ENCODE measurements at regions not wholly inside any gene's neighbourhood (a gene's known extent, or its start where the extent isn't known, plus 50 kb on each side); places are given as distances from the start of the nearest gene placed in this dataset.

- no peak for TF ChIP-seq USF2 (IDR thresholded peaks at IDR 0.05; ENCODE audit: borderline replicate concordance, low read depth, low read length)
- no peak for TF ChIP-seq MAX (IDR thresholded peaks at IDR 0.05; ENCODE audit: low read depth)
- TF ChIP-seq, protein P1, sequence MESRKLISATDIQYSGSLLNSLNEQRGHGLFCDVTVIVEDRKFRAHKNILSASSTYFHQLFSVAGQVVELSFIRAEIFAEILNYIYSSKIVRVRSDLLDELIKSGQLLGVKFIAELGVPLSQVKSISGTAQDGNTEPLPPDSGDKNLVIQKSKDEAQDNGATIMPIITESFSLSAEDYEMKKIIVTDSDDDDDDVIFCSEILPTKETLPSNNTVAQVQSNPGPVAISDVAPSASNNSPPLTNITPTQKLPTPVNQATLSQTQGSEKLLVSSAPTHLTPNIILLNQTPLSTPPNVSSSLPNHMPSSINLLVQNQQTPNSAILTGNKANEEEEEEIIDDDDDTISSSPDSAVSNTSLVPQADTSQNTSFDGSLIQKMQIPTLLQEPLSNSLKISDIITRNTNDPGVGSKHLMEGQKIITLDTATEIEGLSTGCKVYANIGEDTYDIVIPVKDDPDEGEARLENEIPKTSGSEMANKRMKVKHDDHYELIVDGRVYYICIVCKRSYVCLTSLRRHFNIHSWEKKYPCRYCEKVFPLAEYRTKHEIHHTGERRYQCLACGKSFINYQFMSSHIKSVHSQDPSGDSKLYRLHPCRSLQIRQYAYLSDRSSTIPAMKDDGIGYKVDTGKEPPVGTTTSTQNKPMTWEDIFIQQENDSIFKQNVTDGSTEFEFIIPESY (IDR thresholded peaks at IDR 0.05; ENCODE audit: borderline replicate concordance, low read depth) = no peak
- no peak for TF ChIP-seq CTCF (IDR thresholded peaks at IDR 0.05)
- no peak for TF ChIP-seq EZH2phosphoT487 (IDR thresholded peaks at IDR 0.05; ENCODE audit: borderline replicate concordance, low read depth)
- TF ChIP-seq TAF1 (IDR thresholded peaks at IDR 0.05; ENCODE audit: borderline replicate concordance, low read depth, low read length) = no peak
- TF ChIP-seq GATA2 (CRISPR knock-in tag; IDR thresholded peaks at IDR 0.05) = no peak
- TF ChIP-seq, protein P2, sequence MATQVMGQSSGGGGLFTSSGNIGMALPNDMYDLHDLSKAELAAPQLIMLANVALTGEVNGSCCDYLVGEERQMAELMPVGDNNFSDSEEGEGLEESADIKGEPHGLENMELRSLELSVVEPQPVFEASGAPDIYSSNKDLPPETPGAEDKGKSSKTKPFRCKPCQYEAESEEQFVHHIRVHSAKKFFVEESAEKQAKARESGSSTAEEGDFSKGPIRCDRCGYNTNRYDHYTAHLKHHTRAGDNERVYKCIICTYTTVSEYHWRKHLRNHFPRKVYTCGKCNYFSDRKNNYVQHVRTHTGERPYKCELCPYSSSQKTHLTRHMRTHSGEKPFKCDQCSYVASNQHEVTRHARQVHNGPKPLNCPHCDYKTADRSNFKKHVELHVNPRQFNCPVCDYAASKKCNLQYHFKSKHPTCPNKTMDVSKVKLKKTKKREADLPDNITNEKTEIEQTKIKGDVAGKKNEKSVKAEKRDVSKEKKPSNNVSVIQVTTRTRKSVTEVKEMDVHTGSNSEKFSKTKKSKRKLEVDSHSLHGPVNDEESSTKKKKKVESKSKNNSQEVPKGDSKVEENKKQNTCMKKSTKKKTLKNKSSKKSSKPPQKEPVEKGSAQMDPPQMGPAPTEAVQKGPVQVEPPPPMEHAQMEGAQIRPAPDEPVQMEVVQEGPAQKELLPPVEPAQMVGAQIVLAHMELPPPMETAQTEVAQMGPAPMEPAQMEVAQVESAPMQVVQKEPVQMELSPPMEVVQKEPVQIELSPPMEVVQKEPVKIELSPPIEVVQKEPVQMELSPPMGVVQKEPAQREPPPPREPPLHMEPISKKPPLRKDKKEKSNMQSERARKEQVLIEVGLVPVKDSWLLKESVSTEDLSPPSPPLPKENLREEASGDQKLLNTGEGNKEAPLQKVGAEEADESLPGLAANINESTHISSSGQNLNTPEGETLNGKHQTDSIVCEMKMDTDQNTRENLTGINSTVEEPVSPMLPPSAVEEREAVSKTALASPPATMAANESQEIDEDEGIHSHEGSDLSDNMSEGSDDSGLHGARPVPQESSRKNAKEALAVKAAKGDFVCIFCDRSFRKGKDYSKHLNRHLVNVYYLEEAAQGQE (IDR thresholded peaks at IDR 0.05; ENCODE audit: low read depth, low read length) = no peak
- no peak for TF ChIP-seq TEAD4 (IDR thresholded peaks at IDR 0.05; ENCODE audit: borderline replicate concordance, insufficient read depth)
- TF ChIP-seq POLR2AphosphoS5 (IDR thresholded peaks at IDR 0.05; ENCODE audit: low read depth, low read length) = no peak
Measured at GRCh38 chr3:68447885-68448284, 484.5 kb downstream of the TAFA4 start.
